ENCODE measurements at regions not wholly inside any gene's neighbourhood (a gene's known extent, or its start where the extent isn't known, plus 50 kb on each side); places are given as distances from the start of the nearest gene placed in this dataset.

- no peak for TF ChIP-seq CTCF (IDR thresholded peaks at IDR 0.05; ENCODE audit: low read depth, low read length, missing control alignments)
- DNase-seq: no peak
- Histone ChIP-seq H3K27me3 (replicated peaks) (no peaks in the 10 kb centered on the region), H3K27ac (no peak overlapping the region), H3K36me3 (replicated peaks) (no peaks in the 10 kb centered on the region), H3K4me3 (ENCODE audit: low read depth, low read length) (no peak overlapping the region)
- in situ Hi-C loops (cut with HindIII; ENCODE audit: low pct_ligation_motif_present, low sequenced_read_pairs): no loop called here
These were observed 123.5 kb upstream of the LEF1 start for GRCh38 chr4:108292229-108292628.

- TF ChIP-seq CTCF (IDR thresholded peaks at IDR 0.05; ENCODE audit: low read depth, low read length, missing control alignments): no peak
- no peaks in the 10 kb centered on the region for H3K27me3 ChIP-seq (replicated peaks)
- no peak overlapping the region for H3K27ac ChIP-seq
- in situ Hi-C loops (cut with HindIII; ENCODE audit: low pct_ligation_motif_present, low sequenced_read_pairs): no loop called here
- H3K36me3 ChIP-seq (replicated peaks): no peaks in the 10 kb centered on the region
- no peak overlapping the region for H3K4me3 ChIP-seq (ENCODE audit: low read depth, low read length)
- DNase-seq: no peak
These were observed 122.4 kb upstream of the LEF1 start for GRCh38 chr4:108291137-108291536.

DNA sequence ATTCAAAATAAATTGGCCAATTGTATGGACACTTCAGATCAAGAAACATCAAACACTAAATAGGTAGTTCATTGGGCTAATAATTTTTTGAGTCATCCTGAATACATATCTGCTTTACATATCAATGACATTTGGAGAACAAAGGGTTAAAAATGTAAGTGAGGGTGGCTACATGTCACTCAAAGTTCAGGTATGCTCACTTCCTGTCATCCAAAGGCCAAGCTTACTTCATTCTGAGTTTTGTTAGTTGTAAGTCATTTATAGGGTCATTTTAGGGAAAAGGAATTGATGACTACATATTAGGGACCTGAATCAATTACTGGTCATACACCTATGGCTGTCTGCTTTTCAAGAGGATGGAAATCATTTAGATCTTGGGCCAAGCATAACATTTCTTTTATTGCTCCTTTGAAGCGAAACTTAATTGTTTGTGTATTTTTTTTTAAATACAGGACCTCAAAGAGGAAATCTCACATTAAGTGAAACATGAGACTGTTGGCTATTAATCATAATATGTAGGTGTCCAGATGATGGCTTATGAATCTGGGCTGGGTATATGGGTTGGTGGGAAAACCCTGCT is 119.2 kb upstream of the LEF1 start:
- H3K4me3 ChIP-seq (ENCODE audit: low read depth, low read length): no peak overlapping the region
- H3K27me3 ChIP-seq (replicated peaks): no peaks in the 10 kb centered on the region
- H3K27ac ChIP-seq: no peak overlapping the region
- H3K36me3 ChIP-seq (replicated peaks): no peaks in the 10 kb centered on the region
- in situ Hi-C loops (cut with HindIII; ENCODE audit: low pct_ligation_motif_present, low sequenced_read_pairs): no loop called here
- TF ChIP-seq CTCF (IDR thresholded peaks at IDR 0.05; ENCODE audit: low read depth, low read length, missing control alignments): no peak
- DNase-seq: no peak

DNA sequence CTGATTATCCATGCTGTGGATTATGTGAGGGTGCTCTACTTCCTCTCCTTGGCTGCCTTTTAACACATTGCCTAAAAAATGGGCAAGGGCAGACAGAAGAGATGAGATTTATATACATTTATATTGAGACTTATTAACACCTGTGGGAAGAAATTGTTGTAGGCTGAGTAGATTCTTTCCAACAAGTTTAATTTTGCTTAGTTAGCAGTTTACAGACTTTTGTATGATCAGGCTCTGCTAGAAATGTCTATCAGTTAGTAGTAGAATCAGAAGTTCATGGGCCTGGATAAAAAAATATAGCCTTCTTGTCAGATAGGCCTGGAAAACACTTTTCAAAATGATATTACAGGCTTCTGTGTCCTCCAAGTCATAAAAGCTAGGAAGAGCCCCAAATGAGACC is 111.3 kb upstream of the LEF1 start:
- no peak overlapping the region for H3K4me3 ChIP-seq (ENCODE audit: low read depth, low read length)
- no peak overlapping the region for H3K27ac ChIP-seq
- DNase-seq: no peak
- no peaks in the 10 kb centered on the region for H3K36me3 ChIP-seq (replicated peaks)
- H3K27me3 ChIP-seq (replicated peaks): no peaks in the 10 kb centered on the region
- no peak for TF ChIP-seq CTCF (IDR thresholded peaks at IDR 0.05; ENCODE audit: low read depth, low read length, missing control alignments)
- in situ Hi-C loops (cut with HindIII; ENCODE audit: low pct_ligation_motif_present, low sequenced_read_pairs): no loop called here

GRCh38 chr4:108276690-108277089 is 108.0 kb upstream of the LEF1 start:
- no peaks in the 10 kb centered on the region for H3K36me3 ChIP-seq (replicated peaks)
- no peak overlapping the region for H3K27ac ChIP-seq
- DNase-seq: no peak
- in situ Hi-C loops (cut with HindIII; ENCODE audit: low pct_ligation_motif_present, low sequenced_read_pairs): no loop called here
- H3K4me3 ChIP-seq (ENCODE audit: low read depth, low read length): no peak overlapping the region
- no peaks in the 10 kb centered on the region for H3K27me3 ChIP-seq (replicated peaks)
- no peak for TF ChIP-seq CTCF (IDR thresholded peaks at IDR 0.05; ENCODE audit: low read depth, low read length, missing control alignments)

GRCh38 chr4:108272986-108273385 is 104.3 kb upstream of the LEF1 start:
- Histone ChIP-seq H3K27me3 (replicated peaks) (no peaks in the 10 kb centered on the region), H3K4me3 (ENCODE audit: low read depth, low read length) (no peak overlapping the region), H3K36me3 (replicated peaks) (no peaks in the 10 kb centered on the region), H3K27ac (no peak overlapping the region)
- TF ChIP-seq CTCF (IDR thresholded peaks at IDR 0.05; ENCODE audit: low read depth, low read length, missing control alignments): no peak
- no peak for DNase-seq
- in situ Hi-C loops (cut with HindIII; ENCODE audit: low pct_ligation_motif_present, low sequenced_read_pairs): no loop called here
